Tibial nerve (tissue), 4 donors: ENCODE measurements at regions not wholly inside any gene's neighbourhood (a gene's known extent, or its start where the extent isn't known, plus 50 kb on each side); places are given as distances from the start of the nearest gene placed in this dataset.

Experiments used
- CTCF ChIP-seq, 5 experiments: fragments of 200-600 bp in 3 of 5; fragments of 450-650 bp in 2 of 5; sonication (generic) in 3 of 5; IDR thresholded peaks; one replicate each; pipeline ENCODE4 v1.5.1; 2016 to 2019; ENCODE audit warnings: antibody characterized with exemption in 5 of 5, mild to moderate bottlenecking in 3 of 5, moderate library complexity in 2 of 5
- EP300 ChIP-seq, 2 donors: sonication (generic); formaldehyde crosslinking; IDR thresholded peaks; one replicate each; pipeline ENCODE4 v1.6.1; 2017; ENCODE audit warnings: antibody characterized with exemption in 2 of 2, mild to moderate bottlenecking in 1 of 2
- POLR2A ChIP-seq, 2 donors: fragments of 450-650 bp; IDR thresholded peaks; one replicate each; pipeline ENCODE4 v1.6.1; 2017; ENCODE audit warnings: antibody characterized with exemption in 2 of 2, mild to moderate bottlenecking in 2 of 2, moderate library complexity in 2 of 2

GRCh38 chr12:77723308-77723707, 107.4 kb upstream of the NAV3 start:
- TF ChIP-seq CTCF (IDR thresholded peaks at IDR 0.05): no peak
- TF ChIP-seq POLR2A (IDR thresholded peaks at IDR 0.05): no peak
- no peak for TF ChIP-seq EP300 (IDR thresholded peaks at IDR 0.05)
